GM12872 (cell line): ENCODE measurements at regions not wholly inside any gene's neighbourhood (a gene's known extent, or its start where the extent isn't known, plus 50 kb on each side); places are given as distances from the start of the nearest gene placed in this dataset.

ENCODE experiments used
- TF ChIP-seq, protein P1 (sequence below): IDR thresholded peaks from 3 replicates; pipeline ENCODE4 v1.5.1; 2011; ENCODE audit warnings: low read depth, mild to moderate bottlenecking, low read length, moderate library complexity; ENCODE audit not compliant: insufficient read depth

DNA sequence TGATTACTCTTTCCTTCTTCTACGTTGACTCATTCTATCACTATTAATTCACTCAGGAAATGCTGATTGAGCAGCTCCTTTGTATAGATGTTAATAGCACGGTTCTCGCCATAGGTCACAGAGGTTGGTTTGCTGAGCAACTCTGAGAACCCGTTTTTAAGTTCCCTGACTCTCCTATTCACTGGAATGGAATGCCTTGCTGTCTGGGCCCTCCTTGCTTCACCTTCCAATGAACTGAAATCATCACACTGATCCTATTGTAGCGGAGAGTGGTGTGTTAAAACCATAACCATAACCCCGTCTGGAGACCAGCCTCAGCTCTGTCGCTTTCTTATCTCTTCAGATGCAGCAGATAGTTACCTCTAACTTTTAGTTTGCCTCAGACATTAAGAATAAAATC, 323.6 kb downstream of the GABRB3 start:
- TF ChIP-seq, protein P1, sequence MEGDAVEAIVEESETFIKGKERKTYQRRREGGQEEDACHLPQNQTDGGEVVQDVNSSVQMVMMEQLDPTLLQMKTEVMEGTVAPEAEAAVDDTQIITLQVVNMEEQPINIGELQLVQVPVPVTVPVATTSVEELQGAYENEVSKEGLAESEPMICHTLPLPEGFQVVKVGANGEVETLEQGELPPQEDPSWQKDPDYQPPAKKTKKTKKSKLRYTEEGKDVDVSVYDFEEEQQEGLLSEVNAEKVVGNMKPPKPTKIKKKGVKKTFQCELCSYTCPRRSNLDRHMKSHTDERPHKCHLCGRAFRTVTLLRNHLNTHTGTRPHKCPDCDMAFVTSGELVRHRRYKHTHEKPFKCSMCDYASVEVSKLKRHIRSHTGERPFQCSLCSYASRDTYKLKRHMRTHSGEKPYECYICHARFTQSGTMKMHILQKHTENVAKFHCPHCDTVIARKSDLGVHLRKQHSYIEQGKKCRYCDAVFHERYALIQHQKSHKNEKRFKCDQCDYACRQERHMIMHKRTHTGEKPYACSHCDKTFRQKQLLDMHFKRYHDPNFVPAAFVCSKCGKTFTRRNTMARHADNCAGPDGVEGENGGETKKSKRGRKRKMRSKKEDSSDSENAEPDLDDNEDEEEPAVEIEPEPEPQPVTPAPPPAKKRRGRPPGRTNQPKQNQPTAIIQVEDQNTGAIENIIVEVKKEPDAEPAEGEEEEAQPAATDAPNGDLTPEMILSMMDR = no peak

DNA sequence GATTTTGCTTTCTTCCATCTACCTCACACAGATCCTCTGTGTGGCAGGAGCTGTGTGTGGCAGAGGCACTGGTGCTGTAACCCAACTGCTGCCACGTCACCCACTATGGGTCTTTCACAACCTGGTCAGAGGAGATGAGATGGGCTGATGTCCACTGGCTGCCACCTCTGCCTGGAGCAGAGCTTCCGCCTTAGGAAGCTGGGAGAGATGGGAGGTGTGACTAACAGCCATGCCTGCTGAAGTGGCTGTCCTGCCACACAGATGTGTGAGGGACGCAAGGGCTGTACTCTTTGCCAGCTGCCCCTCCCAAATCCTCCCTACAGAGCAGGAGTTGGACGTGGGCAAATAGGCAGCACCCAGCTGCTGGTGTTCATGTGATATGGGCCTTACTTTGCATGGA, 329.5 kb downstream of the GABRB3 start:
- TF ChIP-seq, protein P1 = no peak

DNA sequence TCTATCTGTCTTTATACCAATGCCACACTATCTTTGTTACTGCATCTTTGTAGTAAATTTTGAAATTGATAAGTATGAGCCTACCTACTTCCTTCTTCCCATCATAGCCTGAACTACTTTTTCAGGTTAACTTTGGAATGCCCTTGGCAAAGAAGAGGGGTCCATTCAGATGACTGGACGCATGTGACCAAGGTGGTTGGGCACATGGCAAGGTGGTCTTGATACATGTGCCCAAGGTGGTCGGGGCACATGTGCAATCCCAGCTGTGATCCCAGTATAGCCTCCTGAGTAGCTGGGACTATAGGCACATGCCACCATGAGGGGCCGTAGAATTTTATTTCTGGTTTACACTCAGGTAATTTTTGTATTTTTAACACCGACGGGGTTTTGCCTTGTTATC, 330.2 kb downstream of the GABRB3 start:
- TF ChIP-seq, protein P1 = no peak

DNA sequence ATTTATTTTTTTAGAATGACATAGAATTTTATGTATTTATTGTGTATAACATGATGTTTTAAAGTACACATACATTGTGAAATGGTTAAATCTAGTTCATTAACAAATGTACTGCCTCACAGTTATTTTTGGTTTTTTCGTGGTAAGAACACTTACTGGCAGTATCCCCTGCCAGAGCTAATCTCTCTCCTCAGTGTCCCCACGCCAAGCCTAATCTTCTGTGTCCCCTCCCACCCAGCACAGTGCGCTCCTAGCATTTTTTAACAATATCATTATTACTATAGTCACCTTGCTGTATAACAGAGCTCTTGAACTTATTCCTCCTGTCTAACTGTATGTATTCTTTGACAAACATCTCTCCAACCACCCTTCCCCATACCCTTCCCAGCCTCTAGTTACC, 333.2 kb downstream of the GABRB3 start:
- TF ChIP-seq, protein P1 = no peak

DNA sequence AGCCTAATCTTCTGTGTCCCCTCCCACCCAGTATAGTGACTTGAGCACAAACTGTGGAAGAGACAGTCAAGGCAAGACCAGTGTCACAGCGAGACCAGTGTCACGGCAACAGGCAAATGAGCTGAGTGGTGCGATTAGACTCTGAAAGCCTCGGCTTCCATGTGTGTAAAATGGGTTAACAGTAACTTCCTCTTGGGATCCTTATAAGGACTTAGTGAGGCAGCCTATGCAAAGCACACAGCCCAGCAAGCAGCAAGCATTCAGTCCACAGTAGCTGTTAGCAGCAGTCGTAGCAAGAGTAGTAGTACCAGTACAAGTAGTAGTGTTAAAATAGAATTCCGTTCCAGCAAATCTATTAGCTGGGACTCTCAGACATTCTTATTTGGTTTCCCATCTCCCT, 334.1 kb downstream of the GABRB3 start:
- TF ChIP-seq, protein P1 = no peak

DNA sequence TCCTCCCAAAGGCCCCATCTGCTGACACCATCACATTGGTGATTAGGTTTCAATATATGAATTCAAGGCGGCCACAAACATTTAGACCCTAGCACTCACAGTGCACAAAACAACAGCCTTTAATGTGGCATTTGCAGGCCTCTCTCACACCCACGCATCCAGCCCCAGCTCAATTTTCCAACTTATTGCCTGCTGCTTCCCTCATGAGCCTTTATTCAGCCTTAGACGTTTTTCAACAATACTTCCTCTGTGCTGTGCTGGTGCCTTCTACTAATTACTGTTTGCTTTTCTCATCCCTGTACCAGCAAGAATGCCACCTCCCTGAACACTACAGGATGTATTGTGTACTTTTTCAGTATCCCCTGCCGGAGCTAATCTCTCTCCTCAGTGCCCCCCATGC, 334.6 kb downstream of the GABRB3 start:
- TF ChIP-seq, protein P1 = no peak

DNA sequence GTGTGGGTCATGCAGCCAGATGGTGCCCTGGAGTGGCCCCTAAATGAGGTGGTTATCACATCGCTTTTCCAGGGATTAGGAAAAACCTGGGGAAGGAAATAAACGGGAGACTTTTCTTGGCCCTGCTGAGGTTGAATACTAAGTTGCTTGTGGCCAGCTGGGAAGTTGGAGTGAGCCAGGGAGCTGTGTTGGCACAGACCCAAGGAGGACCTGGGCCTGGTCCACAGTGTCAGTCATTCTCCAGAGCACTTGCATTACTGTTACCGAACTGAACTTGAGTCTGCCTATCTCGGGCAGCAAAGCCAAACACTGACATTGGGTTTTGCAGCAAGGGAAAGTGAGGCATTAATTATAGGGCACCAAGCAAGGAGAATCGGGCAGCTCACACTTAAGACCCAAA, 339.0 kb downstream of the GABRB3 start:
- TF ChIP-seq, protein P1 = no peak

DNA sequence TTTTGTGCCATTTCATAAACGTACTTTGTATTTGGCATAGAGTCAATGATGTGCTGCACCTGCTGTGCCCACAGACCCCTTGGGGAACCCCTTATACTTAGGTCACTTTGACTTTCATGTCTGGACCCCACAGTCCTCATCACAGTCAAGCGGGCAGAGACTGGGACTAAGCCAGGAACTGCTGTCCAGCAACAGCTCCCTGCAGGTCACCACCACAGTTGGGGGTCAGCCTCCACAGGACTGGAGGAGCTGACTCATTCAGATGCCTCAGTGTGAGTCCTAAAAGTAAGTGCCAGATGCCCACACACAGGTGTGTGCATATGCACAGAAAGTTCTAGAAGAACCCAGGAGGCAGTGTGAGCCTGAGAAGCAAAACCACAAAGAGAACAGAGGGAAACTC, 339.8 kb downstream of the GABRB3 start:
- TF ChIP-seq, protein P1 = no peak
